Stomach (tissue), 8 donors: ENCODE measurements at regions not wholly inside any gene's neighbourhood (a gene's known extent, or its start where the extent isn't known, plus 50 kb on each side); places are given as distances from the start of the nearest gene placed in this dataset.

Source experiments
- DNase-seq, 2 donors: peaks; one replicate each; pipeline versions ENCODE4 v3.0.0 to v3.0.0-alpha.2; 2013 to 2019
- H3K27ac ChIP-seq, 5 donors: fragments of 200-600 bp in 4 of 5; sonication (generic) in 4 of 5; one replicate each; pipeline ENCODE4 v1.5.1; 2013 to 2019; ENCODE audit warnings: mild to moderate bottlenecking in 1 of 5, moderate library complexity in 1 of 5
- H3K27me3 ChIP-seq, 3 donors: fragments of 200-600 bp; sonication (generic); one replicate each; pipeline ENCODE4 v1.5.1; 2017 to 2019; ENCODE audit warnings: mixed run types in 1 of 3
- H3K36me3 ChIP-seq, 4 donors: fragments of 200-600 bp; sonication (generic); 1 replicate in 3 of 4; 2 replicates in 1 of 4; pipeline ENCODE4 v1.5.1; 2016 to 2019
- H3K4me1 ChIP-seq, 4 donors: fragments of 200-600 bp; sonication (generic); one replicate each; pipeline ENCODE4 v1.5.1; 2016 to 2019
- H3K4me3 ChIP-seq, 4 donors: fragments of 200-600 bp; sonication (generic) in 3 of 4; one replicate each; pipeline ENCODE4 v1.5.1; 2016 to 2019; ENCODE audit warnings: mild to moderate bottlenecking in 1 of 4
- H3K9me3 ChIP-seq, 4 donors: fragments of 200-600 bp; sonication (generic); one replicate each; pipeline ENCODE4 v1.5.1; 2016 to 2019
- EP300 ChIP-seq: sonication (generic); formaldehyde crosslinking; IDR thresholded peaks from one replicate; pipeline ENCODE4 v1.6.1; 2017; ENCODE audit warnings: antibody characterized with exemption
- POLR2A ChIP-seq, 4 donors: fragments of 450-650 bp; IDR thresholded peaks; one replicate each; pipeline ENCODE4 v1.6.1; 2016; ENCODE audit warnings: antibody characterized with exemption in 4 of 4, control low read depth in 2 of 4, mild to moderate bottlenecking in 1 of 4, moderate library complexity in 1 of 4
- POLR2AphosphoS5 ChIP-seq, 3 donors: sonication (generic); formaldehyde crosslinking; IDR thresholded peaks; one replicate each; pipeline ENCODE4 v1.6.1; 2016; ENCODE audit warnings: antibody characterized with exemption in 3 of 3
- WGBS, 5 donors: extraction: QIAGEN DNeasy Blood & Tissue Kit in 3 of 5; methylation state at CpG; one replicate each; pipeline versions ENCODE4 v1.1.5 to v1.1.7; 2013 to 2018; 5-methylcytosine and 5-hydroxymethylcytosine counted together
- intact Hi-C: fragments of 100-400 bp; cut with DNase I; formaldehyde crosslinking; loops from one replicate; pipeline ENCODE4 v1.15.1; 2023; ENCODE audit warnings: low total_unique reads
- TF ChIP-seq, protein P1 (sequence below), 7 experiments: fragments of 450-650 bp in 4 of 7; fragments of 200-600 bp in 3 of 7; sonication (generic) in 3 of 7; IDR thresholded peaks; one replicate each; pipeline ENCODE4 v1.5.1; 2016 to 2019; ENCODE audit warnings: antibody characterized with exemption in 7 of 7, control low read depth in 2 of 7, mild to moderate bottlenecking in 1 of 7
- donor health status: healthy with polysubstance abuse.
- donor health status: Bipolar disorder and iron deficiency.
- donor health status: healthy.

DNA sequence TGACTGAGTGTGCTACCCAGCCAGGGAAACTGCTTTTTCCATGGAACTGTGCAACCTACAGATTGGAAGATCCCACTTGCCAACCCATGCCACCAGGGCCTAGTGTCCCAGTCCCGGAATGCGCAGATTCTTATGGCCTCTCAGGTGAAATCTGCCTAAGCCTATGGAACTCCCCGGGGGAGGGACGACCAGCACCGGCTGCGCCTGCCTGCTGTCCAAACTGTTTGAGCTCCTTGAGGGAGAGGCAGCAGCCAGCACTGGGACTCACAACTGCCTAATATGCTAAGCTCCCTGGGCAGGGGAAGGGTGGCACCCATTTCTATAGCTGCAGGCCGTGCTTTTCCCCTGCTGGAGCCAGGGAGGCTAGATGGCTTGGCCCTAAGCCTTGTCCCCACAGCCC lies 92.5 kb upstream of the GZMB start:
- H3K4me3 ChIP-seq, result no peak overlapping the region
- H3K4me1 ChIP-seq, result no peaks in the 10 kb centered on the region
- TF ChIP-seq POLR2AphosphoS5 (IDR thresholded peaks at IDR 0.05) (no peak), POLR2A (IDR thresholded peaks at IDR 0.05) (no peak), EP300 (no peak)
- TF ChIP-seq, protein P1, sequence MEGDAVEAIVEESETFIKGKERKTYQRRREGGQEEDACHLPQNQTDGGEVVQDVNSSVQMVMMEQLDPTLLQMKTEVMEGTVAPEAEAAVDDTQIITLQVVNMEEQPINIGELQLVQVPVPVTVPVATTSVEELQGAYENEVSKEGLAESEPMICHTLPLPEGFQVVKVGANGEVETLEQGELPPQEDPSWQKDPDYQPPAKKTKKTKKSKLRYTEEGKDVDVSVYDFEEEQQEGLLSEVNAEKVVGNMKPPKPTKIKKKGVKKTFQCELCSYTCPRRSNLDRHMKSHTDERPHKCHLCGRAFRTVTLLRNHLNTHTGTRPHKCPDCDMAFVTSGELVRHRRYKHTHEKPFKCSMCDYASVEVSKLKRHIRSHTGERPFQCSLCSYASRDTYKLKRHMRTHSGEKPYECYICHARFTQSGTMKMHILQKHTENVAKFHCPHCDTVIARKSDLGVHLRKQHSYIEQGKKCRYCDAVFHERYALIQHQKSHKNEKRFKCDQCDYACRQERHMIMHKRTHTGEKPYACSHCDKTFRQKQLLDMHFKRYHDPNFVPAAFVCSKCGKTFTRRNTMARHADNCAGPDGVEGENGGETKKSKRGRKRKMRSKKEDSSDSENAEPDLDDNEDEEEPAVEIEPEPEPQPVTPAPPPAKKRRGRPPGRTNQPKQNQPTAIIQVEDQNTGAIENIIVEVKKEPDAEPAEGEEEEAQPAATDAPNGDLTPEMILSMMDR (IDR thresholded peaks at IDR 0.05), result no peak
- no peak for DNase-seq
- peaks cover 0 to 6% (median 6%) of the 10 kb centered on the region in 4 donors for H3K9me3 ChIP-seq
- intact Hi-C loops, result no loop called here
- peaks cover 0 to 10% (median 0%) of the 10 kb centered on the region in 3 donors for H3K27me3 ChIP-seq
- WGBS, 5 donors, result 84 to 94% (median 88%) methylated on average over 3 to 7 of the region's 7 CpGs
- no peaks in the 10 kb centered on the region for H3K36me3 ChIP-seq
- H3K27ac ChIP-seq, result no peak overlapping the region

DNA sequence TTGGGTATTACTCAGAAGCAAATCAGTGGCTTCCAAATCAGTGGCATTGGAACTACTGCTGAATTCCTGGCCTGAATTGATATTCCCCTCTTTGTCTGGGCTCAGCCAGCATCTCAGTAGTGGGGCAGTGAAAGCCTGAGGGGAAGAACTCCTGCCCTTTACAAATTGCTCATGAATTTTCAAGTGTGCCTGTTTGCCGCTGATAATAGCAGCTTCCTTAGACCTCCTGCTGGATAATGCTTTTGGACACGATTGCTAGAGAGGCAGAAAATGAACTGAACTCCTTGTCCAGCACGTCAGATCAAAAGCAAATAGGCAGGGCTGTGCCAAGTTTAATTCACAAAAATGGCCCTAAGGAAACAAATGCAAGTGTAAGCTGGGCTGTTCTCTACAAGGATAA lies 91.3 kb upstream of the GZMB start:
- intact Hi-C loops, result no loop called here
- H3K4me1 ChIP-seq, result no peaks in the 10 kb centered on the region
- no peak overlapping the region for H3K4me3 ChIP-seq
- WGBS, 5 donors, result 27 to 41% (median 35%) methylated on average over 3 of the region's 3 CpGs
- no peaks in the 10 kb centered on the region for H3K36me3 ChIP-seq
- TF ChIP-seq, protein P1 (IDR thresholded peaks at IDR 0.05), result no peak
- no peak for TF ChIP-seq EP300
- no peak for TF ChIP-seq POLR2AphosphoS5 (IDR thresholded peaks at IDR 0.05)
- TF ChIP-seq POLR2A (IDR thresholded peaks at IDR 0.05), result no peak
- peaks cover 0 to 10% (median 0%) of the 10 kb centered on the region in 3 donors for H3K27me3 ChIP-seq
- peaks cover 0 to 6% (median 6%) of the 10 kb centered on the region in 4 donors for H3K9me3 ChIP-seq
- no peak overlapping the region for H3K27ac ChIP-seq
- DNase-seq, result no peak

DNA sequence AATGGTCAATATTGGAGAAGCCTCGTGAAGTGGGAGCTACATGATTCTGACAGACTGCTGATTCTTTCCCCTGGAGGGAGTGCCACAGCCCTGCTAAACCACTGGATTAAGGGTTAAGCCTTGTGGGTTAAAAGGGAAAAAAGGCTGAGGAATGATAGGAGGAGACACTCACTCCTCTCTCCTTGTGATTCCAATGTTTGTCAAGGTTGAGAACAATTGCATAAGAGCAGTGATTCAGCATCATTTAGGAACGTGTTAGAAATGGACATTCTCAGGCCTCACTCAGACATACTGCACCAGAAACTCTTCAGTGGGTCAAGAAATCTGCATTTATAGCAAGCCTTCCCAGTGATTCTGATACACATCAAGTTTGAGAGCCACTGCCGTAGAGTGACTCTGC lies 87.8 kb upstream of the GZMB start:
- Histone ChIP-seq H3K27ac (no peak overlapping the region), H3K36me3 (no peaks in the 10 kb centered on the region), H3K9me3 (no peaks in the 10 kb centered on the region), H3K4me3 (no peak overlapping the region), H3K4me1 (no peaks in the 10 kb centered on the region), H3K27me3 (peaks cover 0 to 8% (median 0%) of the 10 kb centered on the region in 3 donors)
- no peak for DNase-seq
- WGBS, 5 donors, result 53 to 68% (median 63%) methylated on average over 3 of the region's 3 CpGs
- intact Hi-C loops, result no loop called here
- no peak for TF ChIP-seq EP300
- TF ChIP-seq, protein P1 (IDR thresholded peaks at IDR 0.05), result no peak
- no peak for TF ChIP-seq POLR2AphosphoS5 (IDR thresholded peaks at IDR 0.05)
- TF ChIP-seq POLR2A (IDR thresholded peaks at IDR 0.05), result no peak

DNA sequence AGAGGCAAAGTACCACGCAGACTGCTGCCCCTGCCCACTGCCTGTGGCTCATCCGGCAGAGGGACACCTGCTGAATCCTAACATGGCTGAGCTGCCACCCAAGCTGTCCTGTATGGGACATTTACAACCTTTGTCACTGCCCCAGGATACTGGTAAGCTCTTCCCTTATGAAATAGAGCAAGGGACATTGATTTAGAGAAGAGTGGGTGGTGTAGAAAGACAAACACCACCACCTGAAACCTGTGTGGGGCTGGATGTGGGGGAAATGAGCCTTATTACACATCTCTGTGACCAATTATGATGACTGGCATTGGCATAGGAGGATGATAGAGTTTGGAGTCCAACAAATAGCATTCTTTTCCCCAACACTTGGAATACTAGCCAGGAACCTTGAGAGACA lies 81.2 kb upstream of the GZMB start:
- intact Hi-C loops, result no loop called here
- Histone ChIP-seq H3K4me3 (no peak overlapping the region), H3K36me3 (no peaks in the 10 kb centered on the region), H3K27me3 (no peaks in the 10 kb centered on the region), H3K27ac (no peak overlapping the region), H3K9me3 (no peaks in the 10 kb centered on the region), H3K4me1 (no peaks in the 10 kb centered on the region)
- 86 to 96% (median 89%) methylated on average over 2 of the region's 2 CpGs for WGBS, 5 donors
- no peak for DNase-seq
- no peak for TF ChIP-seq POLR2A (IDR thresholded peaks at IDR 0.05)
- no peak for TF ChIP-seq POLR2AphosphoS5 (IDR thresholded peaks at IDR 0.05)
- TF ChIP-seq EP300, result no peak
- TF ChIP-seq, protein P1 (IDR thresholded peaks at IDR 0.05), result no peak
